ENCODE measurements at regions not wholly inside any gene's neighbourhood (a gene's known extent, or its start where the extent isn't known, plus 50 kb on each side); places are given as distances from the start of the nearest gene placed in this dataset.

GRCh38 chr5:57348376-57349140 lies 134.1 kb downstream of the ACTBL2 start:
- TF ChIP-seq CTCF (IDR thresholded peaks at IDR 0.05) (no peak), POLR2A (IDR thresholded peaks at IDR 0.05) (no peak)
- no peak overlapping the region for H3K4me3 ChIP-seq (replicated peaks in 1 of 3)
- peaks cover 0 to 16% of the 10 kb centered on the region in 2 donors for H3K4me1 ChIP-seq
- intact Hi-C loops (cut with DNase I): no loop called here
- peak in 1 of 2 donors; percentile 5 for DNase-seq
- WGBS, 2 donors: 26 to 29% methylated on average over 7 of the region's 7 CpGs
- no peaks in the 10 kb centered on the region for H3K27me3 ChIP-seq
- no peaks in the 10 kb centered on the region for H3K9me3 ChIP-seq
- peak overlapping the region in 1 of 3 donors; percentile 11 for H3K27ac ChIP-seq
- H3K36me3 ChIP-seq: no peaks in the 10 kb centered on the region

GRCh38 chr5:57346328-57346727 lies 136.3 kb downstream of the ACTBL2 start:
- intact Hi-C loops (cut with DNase I): no loop called here
- H3K4me3 ChIP-seq (replicated peaks in 1 of 3): no peak overlapping the region
- no peak for DNase-seq
- H3K27ac ChIP-seq: no peak overlapping the region
- no peaks in the 10 kb centered on the region for H3K36me3 ChIP-seq
- peaks cover 2 to 16% of the 10 kb centered on the region in 2 donors for H3K4me1 ChIP-seq
- no peak for TF ChIP-seq POLR2A (IDR thresholded peaks at IDR 0.05)
- no peak for TF ChIP-seq CTCF (IDR thresholded peaks at IDR 0.05)
- no peaks in the 10 kb centered on the region for H3K9me3 ChIP-seq
- 73 to 81% methylated on average over 2 of the region's 2 CpGs for WGBS, 2 donors
- H3K27me3 ChIP-seq: no peaks in the 10 kb centered on the region

GRCh38 chr5:57341380-57341979 lies 141.1 kb downstream of the ACTBL2 start:
- H3K9me3 ChIP-seq: no peaks in the 10 kb centered on the region
- 65 to 70% methylated on average over 4 of the region's 4 CpGs for WGBS, 2 donors
- intact Hi-C loops (cut with DNase I): no loop called here

GRCh38 chr5:57340681-57341080 lies 141.9 kb downstream of the ACTBL2 start:
- intact Hi-C loops (cut with DNase I): no loop called here

More at GRCh38 chr5:57341380-57341979, 141.1 kb downstream of the ACTBL2 start:
- Histone ChIP-seq H3K4me3 (replicated peaks in 1 of 3) (no peak overlapping the region), H3K4me1 (peaks cover 0 to 4% of the 10 kb centered on the region in 2 donors), H3K27me3 (no peaks in the 10 kb centered on the region), H3K27ac (no peak overlapping the region), H3K36me3 (no peaks in the 10 kb centered on the region)
- TF ChIP-seq POLR2A (IDR thresholded peaks at IDR 0.05): no peak
- TF ChIP-seq CTCF (IDR thresholded peaks at IDR 0.05): no peak
- DNase-seq: peak in 1 of 2 donors; percentile 24

More at GRCh38 chr5:57340681-57341080, 141.9 kb downstream of the ACTBL2 start:
- Histone ChIP-seq H3K27me3 (no peaks in the 10 kb centered on the region), H3K9me3 (no peaks in the 10 kb centered on the region), H3K27ac (no peak overlapping the region), H3K36me3 (no peaks in the 10 kb centered on the region), H3K4me1 (peaks cover 0 to 4% of the 10 kb centered on the region in 2 donors), H3K4me3 (replicated peaks in 1 of 3) (no peak overlapping the region)
- DNase-seq: no peak
- WGBS, 2 donors: 91 to 100% methylated on average over 1 of the region's 1 CpG
- TF ChIP-seq POLR2A (IDR thresholded peaks at IDR 0.05): no peak
- no peak for TF ChIP-seq CTCF (IDR thresholded peaks at IDR 0.05)
